AG04450 (cell line): ENCODE measurements at regions not wholly inside any gene's neighbourhood (a gene's known extent, or its start where the extent isn't known, plus 50 kb on each side); places are given as distances from the start of the nearest gene placed in this dataset.

Source experiments
- CTCF ChIA-PET: fragments of 300-600, 350-600 bp; formaldehyde crosslinking; extraction: SDS; loops from one replicate; lab custom pipeline; 2022; ENCODE audit warnings: antibody characterized with exemption, inconsistent platforms; lab: Charles Lee
- POLR2A ChIA-PET: fragments of 350-600 bp; formaldehyde crosslinking; extraction: SDS; loops from one replicate; lab custom pipeline; 2021; ENCODE audit warnings: antibody characterized with exemption, inconsistent platforms; lab: Yijun Ruan, JAX
- DNase-seq: peaks from one replicate; pipeline ENCODE4 v3.0.0-alpha.2; 2011; ENCODE audit warnings: low read depth, low spot score
- H3K27ac ChIP-seq: one replicate; pipeline ENCODE4 v1.5.1; 2012; ENCODE audit warnings: low read depth, low read length, control low read depth
- H3K27me3 ChIP-seq: one replicate; pipeline ENCODE4 v1.6.0; 2012; ENCODE audit warnings: low read length; ENCODE audit not compliant: control insufficient read depth, insufficient read depth
- H3K4me3 ChIP-seq: 2 replicates; pipeline ENCODE4 v1.5.1; 2011; ENCODE audit warnings: mild to moderate bottlenecking, low read depth, low read length, control low read depth
- H3K9me3 ChIP-seq: 2 replicates; pipeline ENCODE4 v1.5.1; 2012; ENCODE audit warnings: low read length; ENCODE audit not compliant: control insufficient read depth, insufficient read depth
- TF ChIP-seq, protein P1 (sequence below): IDR thresholded peaks from 2 replicates; pipeline ENCODE4 v1.5.1; 2011; ENCODE audit warnings: low read depth, low read length, control low read depth, inconsistent platforms

DNA sequence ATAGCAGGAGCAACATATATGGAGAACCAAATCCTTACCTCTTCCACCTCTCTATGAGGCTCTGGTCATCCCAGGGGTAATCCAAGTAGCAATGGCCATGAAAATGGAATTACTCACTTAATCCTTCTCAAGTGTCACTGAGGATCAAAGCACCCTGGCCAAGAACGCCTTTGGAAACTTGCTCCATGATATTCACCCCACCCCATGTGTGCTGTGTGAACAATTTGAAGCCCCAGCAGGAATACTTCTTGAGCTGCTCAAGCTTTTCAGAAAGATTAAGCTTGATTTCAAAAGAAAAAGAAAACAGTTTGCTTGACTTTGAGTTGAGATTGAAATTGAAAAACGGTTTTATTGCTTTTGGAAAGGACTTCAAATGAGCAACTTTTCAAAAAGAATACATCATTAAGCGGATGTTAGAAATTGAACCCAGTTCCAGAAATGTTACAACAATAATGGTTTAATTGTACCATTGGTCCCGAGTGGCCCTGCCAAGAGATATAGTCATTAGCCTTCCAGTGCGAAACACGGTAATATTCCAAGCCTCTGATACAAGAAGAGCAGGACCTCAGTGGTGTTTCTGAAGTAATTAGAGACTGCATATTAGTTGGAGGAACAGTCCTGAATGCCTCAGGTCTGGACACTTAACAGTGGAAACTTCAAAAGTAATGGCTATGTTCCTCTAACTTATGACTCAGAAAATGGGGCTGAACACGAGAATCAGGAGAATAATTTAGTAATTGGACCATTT, 208.1 kb downstream of the NEBL start:
- POLR2A ChIA-PET = no interaction called here
- H3K27ac ChIP-seq = no peak overlapping the region

DNA sequence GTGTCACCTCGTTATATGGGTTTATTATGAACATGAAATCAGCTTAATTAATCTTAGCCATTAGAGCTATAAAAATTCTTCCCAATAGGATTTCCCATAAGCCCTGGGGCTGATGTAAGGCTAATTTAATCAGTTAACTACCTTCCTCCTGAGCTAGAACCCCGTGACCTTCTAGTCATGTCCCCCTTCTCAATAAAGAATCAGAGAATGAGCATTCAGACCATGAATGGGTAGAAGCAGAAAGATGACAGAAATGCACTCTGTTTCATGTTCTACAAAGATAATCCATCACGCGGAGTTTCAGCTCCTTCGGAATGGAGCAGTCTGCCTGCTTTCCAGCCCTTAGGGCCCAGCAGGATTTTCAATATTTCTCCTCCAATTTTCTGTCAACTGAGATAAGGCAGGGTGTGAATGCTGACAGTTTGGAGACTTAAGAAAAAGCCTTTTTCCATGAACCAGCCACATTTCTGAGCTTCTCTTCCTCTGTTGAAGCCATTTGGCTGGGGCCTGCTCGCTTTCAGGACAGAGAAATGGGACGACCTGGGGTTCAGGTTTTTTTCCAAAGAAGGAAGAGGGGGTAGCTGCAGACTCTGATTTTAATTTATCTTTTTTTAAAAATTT, 211.0 kb downstream of the NEBL start:
- Histone ChIP-seq H3K27me3 (no peaks in the 10 kb centered on the region), H3K4me3 (no peak overlapping the region), H3K27ac (no peak overlapping the region), H3K9me3 (peaks cover 10% of the 10 kb centered on the region; the same call in 1 of the 2 replicates)
- CTCF ChIA-PET = no interaction called here
- TF ChIP-seq, protein P1, sequence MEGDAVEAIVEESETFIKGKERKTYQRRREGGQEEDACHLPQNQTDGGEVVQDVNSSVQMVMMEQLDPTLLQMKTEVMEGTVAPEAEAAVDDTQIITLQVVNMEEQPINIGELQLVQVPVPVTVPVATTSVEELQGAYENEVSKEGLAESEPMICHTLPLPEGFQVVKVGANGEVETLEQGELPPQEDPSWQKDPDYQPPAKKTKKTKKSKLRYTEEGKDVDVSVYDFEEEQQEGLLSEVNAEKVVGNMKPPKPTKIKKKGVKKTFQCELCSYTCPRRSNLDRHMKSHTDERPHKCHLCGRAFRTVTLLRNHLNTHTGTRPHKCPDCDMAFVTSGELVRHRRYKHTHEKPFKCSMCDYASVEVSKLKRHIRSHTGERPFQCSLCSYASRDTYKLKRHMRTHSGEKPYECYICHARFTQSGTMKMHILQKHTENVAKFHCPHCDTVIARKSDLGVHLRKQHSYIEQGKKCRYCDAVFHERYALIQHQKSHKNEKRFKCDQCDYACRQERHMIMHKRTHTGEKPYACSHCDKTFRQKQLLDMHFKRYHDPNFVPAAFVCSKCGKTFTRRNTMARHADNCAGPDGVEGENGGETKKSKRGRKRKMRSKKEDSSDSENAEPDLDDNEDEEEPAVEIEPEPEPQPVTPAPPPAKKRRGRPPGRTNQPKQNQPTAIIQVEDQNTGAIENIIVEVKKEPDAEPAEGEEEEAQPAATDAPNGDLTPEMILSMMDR = no peak
- no peak for DNase-seq
- POLR2A ChIA-PET = no interaction called here

More for the DNA sequence above, 208.1 kb downstream of the NEBL start:
- Histone ChIP-seq H3K27me3 (no peaks in the 10 kb centered on the region), H3K4me3 (no peak overlapping the region), H3K9me3 (peaks cover 7% of the 10 kb centered on the region; the same call in 1 of the 2 replicates)
- CTCF ChIA-PET = no interaction called here
- DNase-seq = no peak
- TF ChIP-seq, protein P1 = no peak

DNA sequence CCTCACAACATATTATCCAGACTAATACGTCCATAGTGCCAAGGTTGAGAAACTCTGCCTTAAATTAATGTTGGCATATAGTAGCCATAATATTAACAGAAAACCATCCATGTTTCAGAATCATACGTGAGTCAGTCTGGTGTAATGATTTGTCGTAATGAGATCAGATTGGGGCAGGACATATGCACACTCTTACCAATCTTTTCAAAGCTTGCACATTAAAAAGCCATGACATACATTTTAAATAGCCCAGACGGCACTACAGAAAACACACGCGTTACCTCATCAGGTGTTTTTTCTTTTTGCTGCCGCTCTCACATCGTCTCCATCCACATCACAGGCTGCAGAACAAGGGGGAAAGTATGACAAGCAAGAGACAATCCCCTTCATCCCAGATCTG, 211.6 kb downstream of the NEBL start:
- Histone ChIP-seq H3K27ac (no peak overlapping the region), H3K9me3 (peaks cover 10% of the 10 kb centered on the region; the same call in 1 of the 2 replicates), H3K27me3 (no peaks in the 10 kb centered on the region), H3K4me3 (no peak overlapping the region)
- ChIA-PET POLR2A (no interaction called here), CTCF (no interaction called here)
- DNase-seq = no peak
- TF ChIP-seq, protein P1 = no peak

GRCh38 chr10:20683345-20683744, 213.8 kb downstream of the NEBL start:
- ChIA-PET CTCF (no interaction called here), POLR2A (no interaction called here)
- H3K27me3 ChIP-seq = no peaks in the 10 kb centered on the region
- no peak overlapping the region for H3K27ac ChIP-seq
- H3K4me3 ChIP-seq = no peak overlapping the region
- H3K9me3 ChIP-seq = peaks cover 12% of the 10 kb centered on the region; the same call in 1 of the 2 replicates
- TF ChIP-seq, protein P1 = no peak
- DNase-seq = no peak

DNA sequence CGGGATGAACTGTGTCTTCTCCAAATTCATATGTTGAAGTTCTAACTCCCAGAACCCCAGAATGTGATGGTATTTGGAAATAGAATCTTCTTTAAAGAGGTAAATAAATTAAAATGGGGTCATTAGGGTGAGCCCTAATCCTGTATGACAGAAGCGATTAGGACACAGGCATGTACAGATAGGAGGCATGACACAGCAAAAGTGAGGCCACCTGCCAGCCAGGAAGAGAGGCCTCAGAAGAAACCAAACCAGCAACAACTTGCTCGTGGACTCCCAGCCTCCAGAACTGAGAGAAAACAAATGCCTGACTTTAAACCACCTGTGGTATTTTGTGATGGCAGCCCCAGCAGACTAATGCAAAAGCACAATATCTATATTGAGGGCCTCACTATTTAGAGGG, 214.3 kb downstream of the NEBL start:
- ChIA-PET CTCF (no interaction called here), POLR2A (no interaction called here)
- no peaks in the 10 kb centered on the region for H3K27me3 ChIP-seq
- no peak overlapping the region for H3K27ac ChIP-seq
- H3K9me3 ChIP-seq = peaks cover 13% of the 10 kb centered on the region; the same call in 1 of the 2 replicates
- DNase-seq = no peak
- TF ChIP-seq, protein P1 = no peak
- H3K4me3 ChIP-seq = no peak overlapping the region
